SK-N-SH (cell line): ENCODE measurements at regions not wholly inside any gene's neighbourhood (a gene's known extent, or its start where the extent isn't known, plus 50 kb on each side); places are given as distances from the start of the nearest gene placed in this dataset.

ENCODE experiments used
- CTCF ChIA-PET: fragments of 300-600, 350-600 bp; formaldehyde crosslinking; extraction: SDS; loops from one replicate; lab custom pipeline; 2021; lab: Yijun Ruan, JAX
- POLR2A ChIA-PET: fragments of 350-600 bp; sonication (Branson Sonifier 250); formaldehyde crosslinking; extraction: SDS; loops from one replicate; lab custom pipeline; 2020; ENCODE audit warnings: antibody characterized with exemption, inconsistent platforms; lab: Yijun Ruan, JAX
- DNase-seq: peaks from one replicate; pipeline ENCODE4 v3.0.0; 2012
- H2AFZ ChIP-seq: fragments of 200-600 bp; sonication (generic); 2 replicates; pipeline ENCODE4 v1.8.1; 2016; ENCODE audit warnings: antibody characterized with exemption, mild to moderate bottlenecking, low read depth
- H3F3A ChIP-seq: fragments of 200-600 bp; sonication (generic); replicated peaks from 2 replicates; pipeline ENCODE3; 2016; ENCODE audit warnings: antibody characterized with exemption, mild to moderate bottlenecking; ENCODE audit not compliant: insufficient read depth
- H3K27ac ChIP-seq, 2 experiments: fragments of 200-500 bp in 1 of 2; fragments of 200-600 bp in 1 of 2; sonication (Bioruptor generic) in 1 of 2; sonication (generic), shearing (Covaris generic) in 1 of 2; 2 replicates each; pipeline versions ENCODE4 v1.5.1 to v1.6.1; 2014 to 2016; ENCODE audit warnings: low read depth in 2 of 2, inconsistent platforms in 1 of 2, low read length in 1 of 2, mild to moderate bottlenecking in 1 of 2, mixed read lengths in 1 of 2
- H3K27me3 ChIP-seq: fragments of 200-600 bp; sonication (generic), shearing (Covaris generic); 2 replicates; pipeline ENCODE4 v1.6.1; 2016; ENCODE audit warnings: mixed run types; ENCODE audit not compliant: insufficient read depth
- H3K36me3 ChIP-seq, 2 experiments: fragments of 200-500 bp in 1 of 2; fragments of 200-600 bp in 1 of 2; sonication (Bioruptor generic) in 1 of 2; sonication (generic) in 1 of 2; replicated peaks in 1 of 2; 2 replicates each; pipeline versions ENCODE3 to v1.5.1; 2014 to 2016; ENCODE audit warnings: low read length in 1 of 2, mild to moderate bottlenecking in 1 of 2; ENCODE audit not compliant: insufficient read depth in 2 of 2, control insufficient read depth in 1 of 2
- H3K4me1 ChIP-seq, 2 experiments: fragments of 200-500 bp in 1 of 2; fragments of 200-600 bp in 1 of 2; sonication (Bioruptor generic) in 1 of 2; sonication (generic), shearing (Covaris generic) in 1 of 2; 2 replicates each; pipeline versions ENCODE4 v1.5.1 to v1.6.1; 2014 to 2016; ENCODE audit warnings: low read depth in 1 of 2, low read length in 1 of 2, mixed run types in 1 of 2; ENCODE audit not compliant: insufficient read depth in 2 of 2, control insufficient read depth in 1 of 2
- H3K4me2 ChIP-seq: fragments of 200-600 bp; sonication (generic), shearing (Covaris generic); 2 replicates; pipeline ENCODE4 v1.6.1; 2017; ENCODE audit warnings: mixed run types
- H3K4me3 ChIP-seq, 2 experiments: fragments of 200-500 bp in 1 of 2; fragments of 200-600 bp in 1 of 2; sonication (Bioruptor generic) in 1 of 2; sonication (generic), shearing (Covaris generic) in 1 of 2; 2 replicates each; pipeline versions ENCODE4 v1.5.1 to v1.8.1; 2014 to 2016; ENCODE audit warnings: low read depth in 2 of 2, inconsistent platforms in 1 of 2, low read length in 1 of 2, mild to moderate bottlenecking in 1 of 2, mixed read lengths in 1 of 2, moderate library complexity in 1 of 2
- H3K79me2 ChIP-seq: fragments of 200-600 bp; sonication (generic); 2 replicates; pipeline ENCODE4 v1.8.1; 2017; ENCODE audit warnings: mild to moderate bottlenecking; ENCODE audit not compliant: insufficient read depth
- H3K9ac ChIP-seq: fragments of 200-600 bp; sonication (generic); 2 replicates; pipeline ENCODE4 v1.6.1; 2017; ENCODE audit warnings: mixed run types
- H3K9me2 ChIP-seq: fragments of 200-600 bp; sonication (generic); 2 replicates; pipeline ENCODE4 v1.6.1; 2017; ENCODE audit warnings: mixed run types
- H3K9me3 ChIP-seq: fragments of 200-600 bp; sonication (generic); 2 replicates; pipeline ENCODE4 v1.6.1; 2017; ENCODE audit warnings: mixed run types, mild to moderate bottlenecking, moderate library complexity
- H4K20me1 ChIP-seq: fragments of 200-600 bp; sonication (generic); 2 replicates; pipeline ENCODE4 v1.6.1; 2017; ENCODE audit warnings: mild to moderate bottlenecking, mixed run types; ENCODE audit not compliant: insufficient read depth
- CHD2 ChIP-seq: fragments of 150-350 bp; IDR thresholded peaks from 2 replicates; pipeline ENCODE4 v1.6.1; 2018; ENCODE audit warnings: low read length; ENCODE audit not compliant: partially characterized antibody
- ELF1 ChIP-seq: IDR thresholded peaks from 2 replicates; pipeline ENCODE4 v1.4.0; 2012
- EP300 ChIP-seq, 2 experiments: IDR thresholded peaks; 2 replicates each; pipeline versions ENCODE4 v1.4.0 to v1.6.1; 2012; ENCODE audit warnings: borderline replicate concordance in 1 of 2, low read depth in 1 of 2, low read length in 1 of 2
- FOXJ3 ChIP-seq: sonication (generic); formaldehyde crosslinking; IDR thresholded peaks from 2 replicates; pipeline ENCODE4 v1.5.1; 2020; ENCODE audit warnings: mild to moderate bottlenecking, missing genetic modification reagents
- FOXM1 ChIP-seq: IDR thresholded peaks from 2 replicates; pipeline ENCODE4 v1.4.0; 2012; ENCODE audit warnings: low read depth, mild to moderate bottlenecking
- GABPA ChIP-seq: IDR thresholded peaks from 2 replicates; pipeline ENCODE4 v1.4.0; 2012; ENCODE audit warnings: low read depth, mild to moderate bottlenecking
- GATA2 ChIP-seq: sonication (generic); formaldehyde crosslinking; IDR thresholded peaks from 2 replicates; pipeline ENCODE4 v1.5.0; 2020; ENCODE audit warnings: mild to moderate bottlenecking, missing genetic modification reagents
- JUND ChIP-seq: IDR thresholded peaks from 2 replicates; pipeline ENCODE4 v1.4.0; 2012
- MEF2A ChIP-seq: IDR thresholded peaks from 2 replicates; pipeline ENCODE4 v1.4.0; 2012; ENCODE audit warnings: low read depth, borderline replicate concordance
- MXI1 ChIP-seq: IDR thresholded peaks from 2 replicates; pipeline ENCODE4 v1.6.1; 2012; ENCODE audit warnings: mild to moderate bottlenecking, low read depth, low read length, improper control_type of control experiment
- NFIC ChIP-seq: IDR thresholded peaks from 2 replicates; pipeline ENCODE4 v1.4.0; 2012; ENCODE audit warnings: borderline replicate concordance
- NRF1 ChIP-seq: IDR thresholded peaks from 2 replicates; pipeline ENCODE4 v1.6.1; 2012; ENCODE audit warnings: low read depth, mild to moderate bottlenecking, low read length
- POLR2AphosphoS5 ChIP-seq: IDR thresholded peaks from 2 replicates; pipeline ENCODE4 v1.6.1; 2012; ENCODE audit warnings: low read depth, low read length
- RAD21 ChIP-seq: IDR thresholded peaks from 2 replicates; pipeline ENCODE4 v1.6.1; 2012; ENCODE audit warnings: mild to moderate bottlenecking, low read length
- RCOR1 ChIP-seq: fragments of 150-350 bp; IDR thresholded peaks from 2 replicates; pipeline ENCODE4 v1.6.1; 2017; ENCODE audit warnings: antibody characterized with exemption, low read length
- RFX5 ChIP-seq: IDR thresholded peaks from 2 replicates; pipeline ENCODE4 v1.6.1; 2012; ENCODE audit warnings: mild to moderate bottlenecking, improper control_type of control experiment, low read length
- RXRA ChIP-seq: IDR thresholded peaks from 2 replicates; pipeline ENCODE4 v1.4.0; 2012; ENCODE audit warnings: low read depth, mild to moderate bottlenecking, borderline replicate concordance
- SIN3A ChIP-seq: IDR thresholded peaks from 2 replicates; pipeline ENCODE4 v1.6.1; 2012; ENCODE audit warnings: low read depth, mild to moderate bottlenecking, low read length, moderate library complexity, borderline replicate concordance
- SMC3 ChIP-seq: IDR thresholded peaks from 2 replicates; pipeline ENCODE4 v1.6.1; 2012; ENCODE audit warnings: low read depth, low read length, improper control_type of control experiment
- TAF1 ChIP-seq: IDR thresholded peaks from 2 replicates; pipeline ENCODE4 v1.6.1; 2012; ENCODE audit warnings: low read depth, mild to moderate bottlenecking, low read length, moderate library complexity, borderline replicate concordance
- TCF12 ChIP-seq: IDR thresholded peaks from 2 replicates; pipeline ENCODE4 v1.4.0; 2012
- TEAD4 ChIP-seq: IDR thresholded peaks from 2 replicates; pipeline ENCODE4 v1.4.0; 2012; ENCODE audit warnings: mild to moderate bottlenecking, borderline replicate concordance; ENCODE audit not compliant: insufficient read depth
- ZBTB33 ChIP-seq: IDR thresholded peaks from 2 replicates; pipeline ENCODE4 v1.4.0; 2012; ENCODE audit warnings: low read depth, borderline replicate concordance
- TF ChIP-seq, protein P1 (sequence below): IDR thresholded peaks from 2 replicates; pipeline ENCODE4 v1.4.0; 2012; ENCODE audit warnings: low read depth, borderline replicate concordance
- TF ChIP-seq, protein P2 (sequence below): fragments of 200-600 bp; sonication (generic); IDR thresholded peaks from 2 replicates; pipeline ENCODE4 v1.6.1; 2017; ENCODE audit warnings: antibody characterized with exemption, mild to moderate bottlenecking, moderate library complexity
- TF ChIP-seq, protein P3 (sequence below): IDR thresholded peaks from 2 replicates; pipeline ENCODE4 v1.6.1; 2012; ENCODE audit warnings: mild to moderate bottlenecking, low read depth, low read length, moderate library complexity
- TF ChIP-seq, protein P4 (sequence below): fragments of 150-350 bp; IDR thresholded peaks from 2 replicates; pipeline ENCODE4 v1.6.1; 2016; ENCODE audit warnings: mild to moderate bottlenecking, low read depth, low read length

DNA sequence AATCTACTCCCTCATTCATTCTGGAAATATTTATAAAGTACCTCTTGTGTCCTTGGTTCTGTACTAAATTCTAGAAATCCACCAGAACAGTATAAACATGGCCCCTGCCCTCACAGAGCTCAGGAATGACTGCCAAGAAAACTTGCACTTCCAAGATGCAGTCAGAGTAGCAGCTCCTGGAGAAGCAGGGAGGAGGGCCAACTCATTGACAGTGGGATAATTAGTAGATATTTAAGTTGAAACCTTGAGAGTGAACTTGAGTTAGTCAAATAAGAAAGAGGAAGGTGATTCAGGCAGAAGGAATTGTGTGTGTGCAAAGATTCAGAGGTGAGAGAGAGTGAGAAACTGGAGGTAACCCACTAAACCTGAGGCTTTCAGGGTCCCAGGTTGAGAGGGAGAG is 182.2 kb upstream of the INHBA start:
- ChIA-PET CTCF (no interaction called here), POLR2A (no interaction called here)
- Histone ChIP-seq H3K36me3 (no peaks in the 10 kb centered on the region), H2AFZ (peak overlapping the region; percentile 32; the same call in 1 of the 2 replicates), H3K4me2 (peak overlapping the region; percentile 48), H3K27ac (peak overlapping the region; percentile 71 to 96), H3K4me1 (peaks cover 19 to 66% of the 10 kb centered on the region in 2 experiments), H3K4me3 (0 out of 4 replicates have a peak overlapping the region, but pooled peaks of 1 of the 2 experiments have one; percentile 7), H3F3A (peaks cover 50% of the 10 kb centered on the region), H3K79me2 (no peaks in the 10 kb centered on the region), H3K9me3 (no peaks in the 10 kb centered on the region), H3K9me2 (no peaks in the 10 kb centered on the region), H3K27me3 (no peaks in the 10 kb centered on the region), H3K9ac (peak overlapping the region; percentile 64), H4K20me1 (no peaks in the 10 kb centered on the region)
- no peak for DNase-seq
- TF ChIP-seq TCF12 (peak; percentile 63; the same call in 1 of the 2 replicates), JUND (peak; percentile 58; the same call in 1 of the 2 replicates), GABPA (no peak), NFIC (peak; percentile 76; the same call in 1 of the 2 replicates), ELF1 (no peak), RAD21 (no peak), SIN3A (no peak), MEF2A (no peak), MXI1 (no peak), FOXM1 (no peak), TEAD4 (0 out of 2 replicates have a peak, but pooled peaks have one; percentile 34), GATA2 (CRISPR knock-in tag) (no peak), POLR2AphosphoS5 (no peak), TAF1 (0 out of 2 replicates have a peak, but pooled peaks have one; percentile 1), EP300 (IDR thresholded peaks at IDR 0.05; ENCODE audit: borderline replicate concordance in 1 of 2, low read depth in 1 of 2, low read length in 1 of 2) (peak in 1 of 2 experiments; percentile 17; a peak in 1 of 4 replicates), FOXJ3 (no peak), RXRA (peak; percentile 60; the same call in 1 of the 2 replicates), SMC3 (no peak), RCOR1 (no peak), RFX5 (no peak), NRF1 (no peak), CHD2 (no peak), ZBTB33 (no peak)
- TF ChIP-seq, protein P1, sequence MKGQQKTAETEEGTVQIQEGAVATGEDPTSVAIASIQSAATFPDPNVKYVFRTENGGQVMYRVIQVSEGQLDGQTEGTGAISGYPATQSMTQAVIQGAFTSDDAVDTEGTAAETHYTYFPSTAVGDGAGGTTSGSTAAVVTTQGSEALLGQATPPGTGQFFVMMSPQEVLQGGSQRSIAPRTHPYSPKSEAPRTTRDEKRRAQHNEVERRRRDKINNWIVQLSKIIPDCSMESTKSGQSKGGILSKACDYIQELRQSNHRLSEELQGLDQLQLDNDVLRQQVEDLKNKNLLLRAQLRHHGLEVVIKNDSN: no peak
- TF ChIP-seq, protein P2, sequence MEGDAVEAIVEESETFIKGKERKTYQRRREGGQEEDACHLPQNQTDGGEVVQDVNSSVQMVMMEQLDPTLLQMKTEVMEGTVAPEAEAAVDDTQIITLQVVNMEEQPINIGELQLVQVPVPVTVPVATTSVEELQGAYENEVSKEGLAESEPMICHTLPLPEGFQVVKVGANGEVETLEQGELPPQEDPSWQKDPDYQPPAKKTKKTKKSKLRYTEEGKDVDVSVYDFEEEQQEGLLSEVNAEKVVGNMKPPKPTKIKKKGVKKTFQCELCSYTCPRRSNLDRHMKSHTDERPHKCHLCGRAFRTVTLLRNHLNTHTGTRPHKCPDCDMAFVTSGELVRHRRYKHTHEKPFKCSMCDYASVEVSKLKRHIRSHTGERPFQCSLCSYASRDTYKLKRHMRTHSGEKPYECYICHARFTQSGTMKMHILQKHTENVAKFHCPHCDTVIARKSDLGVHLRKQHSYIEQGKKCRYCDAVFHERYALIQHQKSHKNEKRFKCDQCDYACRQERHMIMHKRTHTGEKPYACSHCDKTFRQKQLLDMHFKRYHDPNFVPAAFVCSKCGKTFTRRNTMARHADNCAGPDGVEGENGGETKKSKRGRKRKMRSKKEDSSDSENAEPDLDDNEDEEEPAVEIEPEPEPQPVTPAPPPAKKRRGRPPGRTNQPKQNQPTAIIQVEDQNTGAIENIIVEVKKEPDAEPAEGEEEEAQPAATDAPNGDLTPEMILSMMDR: no peak
- TF ChIP-seq, protein P3, sequence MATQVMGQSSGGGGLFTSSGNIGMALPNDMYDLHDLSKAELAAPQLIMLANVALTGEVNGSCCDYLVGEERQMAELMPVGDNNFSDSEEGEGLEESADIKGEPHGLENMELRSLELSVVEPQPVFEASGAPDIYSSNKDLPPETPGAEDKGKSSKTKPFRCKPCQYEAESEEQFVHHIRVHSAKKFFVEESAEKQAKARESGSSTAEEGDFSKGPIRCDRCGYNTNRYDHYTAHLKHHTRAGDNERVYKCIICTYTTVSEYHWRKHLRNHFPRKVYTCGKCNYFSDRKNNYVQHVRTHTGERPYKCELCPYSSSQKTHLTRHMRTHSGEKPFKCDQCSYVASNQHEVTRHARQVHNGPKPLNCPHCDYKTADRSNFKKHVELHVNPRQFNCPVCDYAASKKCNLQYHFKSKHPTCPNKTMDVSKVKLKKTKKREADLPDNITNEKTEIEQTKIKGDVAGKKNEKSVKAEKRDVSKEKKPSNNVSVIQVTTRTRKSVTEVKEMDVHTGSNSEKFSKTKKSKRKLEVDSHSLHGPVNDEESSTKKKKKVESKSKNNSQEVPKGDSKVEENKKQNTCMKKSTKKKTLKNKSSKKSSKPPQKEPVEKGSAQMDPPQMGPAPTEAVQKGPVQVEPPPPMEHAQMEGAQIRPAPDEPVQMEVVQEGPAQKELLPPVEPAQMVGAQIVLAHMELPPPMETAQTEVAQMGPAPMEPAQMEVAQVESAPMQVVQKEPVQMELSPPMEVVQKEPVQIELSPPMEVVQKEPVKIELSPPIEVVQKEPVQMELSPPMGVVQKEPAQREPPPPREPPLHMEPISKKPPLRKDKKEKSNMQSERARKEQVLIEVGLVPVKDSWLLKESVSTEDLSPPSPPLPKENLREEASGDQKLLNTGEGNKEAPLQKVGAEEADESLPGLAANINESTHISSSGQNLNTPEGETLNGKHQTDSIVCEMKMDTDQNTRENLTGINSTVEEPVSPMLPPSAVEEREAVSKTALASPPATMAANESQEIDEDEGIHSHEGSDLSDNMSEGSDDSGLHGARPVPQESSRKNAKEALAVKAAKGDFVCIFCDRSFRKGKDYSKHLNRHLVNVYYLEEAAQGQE: no peak
- TF ChIP-seq, protein P4, sequence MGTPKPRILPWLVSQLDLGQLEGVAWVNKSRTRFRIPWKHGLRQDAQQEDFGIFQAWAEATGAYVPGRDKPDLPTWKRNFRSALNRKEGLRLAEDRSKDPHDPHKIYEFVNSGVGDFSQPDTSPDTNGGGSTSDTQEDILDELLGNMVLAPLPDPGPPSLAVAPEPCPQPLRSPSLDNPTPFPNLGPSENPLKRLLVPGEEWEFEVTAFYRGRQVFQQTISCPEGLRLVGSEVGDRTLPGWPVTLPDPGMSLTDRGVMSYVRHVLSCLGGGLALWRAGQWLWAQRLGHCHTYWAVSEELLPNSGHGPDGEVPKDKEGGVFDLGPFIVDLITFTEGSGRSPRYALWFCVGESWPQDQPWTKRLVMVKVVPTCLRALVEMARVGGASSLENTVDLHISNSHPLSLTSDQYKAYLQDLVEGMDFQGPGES: no peak
